Spleen (tissue), 7 donors: ENCODE measurements at regions not wholly inside any gene's neighbourhood (a gene's known extent, or its start where the extent isn't known, plus 50 kb on each side); places are given as distances from the start of the nearest gene placed in this dataset.

Source experiments
- POLR2A ChIP-seq, 3 donors: fragments of 450-650 bp; IDR thresholded peaks; one replicate each; pipeline ENCODE4 v1.5.1; 2017; ENCODE audit warnings: antibody characterized with exemption in 3 of 3, mild to moderate bottlenecking in 1 of 3
- POLR2AphosphoS5 ChIP-seq, 3 donors: sonication (generic); formaldehyde crosslinking; IDR thresholded peaks; one replicate each; pipeline ENCODE4 v1.5.1; 2017; ENCODE audit warnings: antibody characterized with exemption in 3 of 3
- TF ChIP-seq, protein P1 (sequence below), 11 experiments: fragments of 200-600 bp in 7 of 11; fragments of 450-650 bp in 4 of 11; sonication (generic) in 4 of 11; IDR thresholded peaks in 8 of 11; conservative IDR thresholded peaks in 3 of 11; 1 replicate in 7 of 11; 2 replicates in 4 of 11; pipeline versions ENCODE4 v1.4.0 to v1.8.0; 2016 to 2021; ENCODE audit warnings: antibody characterized with exemption in 11 of 11, inconsistent platforms in 4 of 11, mild to moderate bottlenecking in 1 of 11
- donor health status: DM: no; HTN: no; CAD: no; lungs with moderate emphysema.
- donor health status: DM: no; HTN: no; CAD: no.
- donor health status: DM: no; HTN: no; CAD: no.

- TF ChIP-seq, protein P1, sequence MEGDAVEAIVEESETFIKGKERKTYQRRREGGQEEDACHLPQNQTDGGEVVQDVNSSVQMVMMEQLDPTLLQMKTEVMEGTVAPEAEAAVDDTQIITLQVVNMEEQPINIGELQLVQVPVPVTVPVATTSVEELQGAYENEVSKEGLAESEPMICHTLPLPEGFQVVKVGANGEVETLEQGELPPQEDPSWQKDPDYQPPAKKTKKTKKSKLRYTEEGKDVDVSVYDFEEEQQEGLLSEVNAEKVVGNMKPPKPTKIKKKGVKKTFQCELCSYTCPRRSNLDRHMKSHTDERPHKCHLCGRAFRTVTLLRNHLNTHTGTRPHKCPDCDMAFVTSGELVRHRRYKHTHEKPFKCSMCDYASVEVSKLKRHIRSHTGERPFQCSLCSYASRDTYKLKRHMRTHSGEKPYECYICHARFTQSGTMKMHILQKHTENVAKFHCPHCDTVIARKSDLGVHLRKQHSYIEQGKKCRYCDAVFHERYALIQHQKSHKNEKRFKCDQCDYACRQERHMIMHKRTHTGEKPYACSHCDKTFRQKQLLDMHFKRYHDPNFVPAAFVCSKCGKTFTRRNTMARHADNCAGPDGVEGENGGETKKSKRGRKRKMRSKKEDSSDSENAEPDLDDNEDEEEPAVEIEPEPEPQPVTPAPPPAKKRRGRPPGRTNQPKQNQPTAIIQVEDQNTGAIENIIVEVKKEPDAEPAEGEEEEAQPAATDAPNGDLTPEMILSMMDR (IDR thresholded peaks at IDR 0.05 in 8 of 11, conservative IDR thresholded peaks at IDR 0.05 in 3 of 11): no peak
- TF ChIP-seq POLR2A (IDR thresholded peaks at IDR 0.05) (no peak), POLR2AphosphoS5 (IDR thresholded peaks at IDR 0.05) (no peak)
These were observed 551.6 kb downstream of the PRDM9 start for GRCh38 chr5:24059006-24059405.
